HCT116 (cell line): ENCODE measurements at regions not wholly inside any gene's neighbourhood (a gene's known extent, or its start where the extent isn't known, plus 50 kb on each side); places are given as distances from the start of the nearest gene placed in this dataset.

Source experiments
- ATAC-seq: fragments of 200-7000 bp; cut with Tn5 transposase; 2 replicates; pipeline ENCODE4 v1.9.1; 2020; ENCODE audit warnings: mild to moderate bottlenecking, moderate library complexity
- BruUV-seq: library from RNA; stranded (reverse); fragments of 400-500 nt; replicated peaks from 2 replicates; lab custom pipeline; 2021; lab: Mats Ljungman, UMichigan
- CTCF ChIA-PET: fragments of 300-600 bp; sonication (Branson Sonifier 250); formaldehyde crosslinking; loops from one replicate; lab custom pipeline; 2021; ENCODE audit warnings: antibody characterized with exemption; lab: Charles Lee
- POLR2A ChIA-PET: fragments of 300-600, 350-600 bp; sonication (Branson Sonifier 250); formaldehyde crosslinking; loops from one replicate; lab custom pipeline; 2021; ENCODE audit warnings: antibody characterized with exemption; lab: Charles Lee
- RAD21 ChIA-PET, 2 experiments: fragments of 300-600 bp; sonication (Branson Sonifier 250); formaldehyde crosslinking; loops; one replicate each; lab custom pipeline; 2023; ENCODE audit warnings: low total read pairs in 2 of 2; ENCODE audit not compliant: uncharacterized antibody in 2 of 2, unreplicated experiment in 2 of 2, low non-redundant PET in 1 of 2; lab: Charles Lee
- DNase-seq: peaks from one replicate; pipeline ENCODE4 v3.0.0-alpha.2; 2010; ENCODE audit warnings: low read depth, low spot score
- H2AFZ ChIP-seq: fragments of 200-600 bp; shearing (Covaris generic), sonication (generic); 2 replicates; pipeline ENCODE4 v1.6.1; 2017; ENCODE audit warnings: low read depth, mixed run types, mixed read lengths, antibody characterized with exemption, low read length; ENCODE audit not compliant: poor library complexity, severe bottlenecking
- H3K27ac ChIP-seq: 2 replicates; pipeline ENCODE4 v1.5.1; 2012; ENCODE audit warnings: low read depth, low read length
- H3K27me3 ChIP-seq: fragments of 200-600 bp; sonication (generic); 2 replicates; pipeline ENCODE4 v1.6.1; 2016; ENCODE audit warnings: mixed run types, low read length, mixed read lengths; ENCODE audit not compliant: insufficient read depth
- H3K36me3 ChIP-seq, 2 experiments: fragments of 200-500 bp in 1 of 2; fragments of 200-600 bp in 1 of 2; sonication (Bioruptor generic) in 1 of 2; sonication (generic) in 1 of 2; 2 replicates each; pipeline versions ENCODE4 v1.5.1 to v1.6.1; 2014 to 2016; ENCODE audit warnings: low read length in 2 of 2, inconsistent platforms in 1 of 2, mixed read lengths in 1 of 2, mixed run types in 1 of 2; ENCODE audit not compliant: insufficient read depth in 2 of 2, control insufficient read depth in 1 of 2
- H3K4me1 ChIP-seq, 2 experiments: fragments of 200-600 bp in 1 of 2; sonication (generic) in 1 of 2; 2 replicates each; pipeline versions ENCODE4 v1.5.1 to v1.6.1; 2012 to 2017; ENCODE audit warnings: low read length in 2 of 2, inconsistent platforms in 1 of 2, mild to moderate bottlenecking in 1 of 2, mixed read lengths in 1 of 2, mixed run types in 1 of 2, moderate library complexity in 1 of 2; ENCODE audit not compliant: insufficient read depth in 2 of 2, control insufficient read depth in 1 of 2
- H3K4me2 ChIP-seq: fragments of 200-600 bp; sonication (generic); 2 replicates; pipeline ENCODE4 v1.6.1; 2017; ENCODE audit warnings: mixed run types, low read length, mixed read lengths
- H3K4me3 ChIP-seq, 2 experiments: fragments of 200-600 bp in 1 of 2; sonication (generic) in 1 of 2; replicated peaks in 1 of 2; 2 replicates each; pipeline ENCODE4 v1.5.1; 2011 to 2016; ENCODE audit warnings: low read length in 2 of 2, control low read depth in 1 of 2, low read depth in 1 of 2, mild to moderate bottlenecking in 1 of 2, mixed read lengths in 1 of 2, mixed run types in 1 of 2
- H3K79me2 ChIP-seq: fragments of 200-600 bp; sonication (generic); 2 replicates; pipeline ENCODE4 v1.6.1; 2017; ENCODE audit warnings: mild to moderate bottlenecking, mixed run types, low read length, moderate library complexity, mixed read lengths; ENCODE audit not compliant: insufficient read depth
- H3K9ac ChIP-seq: fragments of 200-600 bp; sonication (generic); 2 replicates; pipeline ENCODE4 v1.6.1; 2016; ENCODE audit warnings: low read length, mixed read lengths
- H3K9me2 ChIP-seq: fragments of 200-600 bp; sonication (generic), shearing (Covaris generic); 2 replicates; pipeline ENCODE4 v1.6.1; 2017; ENCODE audit warnings: mixed run types, mild to moderate bottlenecking, moderate library complexity; ENCODE audit not compliant: insufficient read depth
- H3K9me3 ChIP-seq, 2 experiments: fragments of 200-500 bp in 1 of 2; fragments of 200-600 bp in 1 of 2; sonication (Bioruptor generic) in 1 of 2; sonication (generic) in 1 of 2; 2 replicates each; pipeline ENCODE4 v1.6.1; 2014 to 2017; ENCODE audit warnings: low read length in 2 of 2, mixed read lengths in 2 of 2, inconsistent platforms in 1 of 2, low read depth in 1 of 2, mild to moderate bottlenecking in 1 of 2, mixed run types in 1 of 2, moderate library complexity in 1 of 2; ENCODE audit not compliant: control insufficient read depth in 1 of 2, insufficient read depth in 1 of 2
- H4K20me1 ChIP-seq: fragments of 200-600 bp; sonication (generic), shearing (Covaris generic); 2 replicates; pipeline ENCODE4 v1.6.1; 2017; ENCODE audit warnings: mixed run types, mild to moderate bottlenecking, moderate library complexity; ENCODE audit not compliant: insufficient read depth
- CBX3 ChIP-seq: IDR thresholded peaks from 2 replicates; pipeline ENCODE4 v1.6.1; 2012; ENCODE audit warnings: low read depth
- EGR1 ChIP-seq: IDR thresholded peaks from 2 replicates; pipeline ENCODE4 v1.6.1; 2012; ENCODE audit warnings: low read depth
- ELF1 ChIP-seq: IDR thresholded peaks from 2 replicates; pipeline ENCODE4 v1.6.1; 2012; ENCODE audit warnings: low read depth, borderline replicate concordance
- EZH2 ChIP-seq: fragments of 200-600 bp; sonication (generic); IDR thresholded peaks from 2 replicates; pipeline ENCODE4 v1.6.1; 2017; ENCODE audit warnings: antibody characterized with exemption, mixed run types
- EZH2phosphoT487 ChIP-seq: fragments of 200-600 bp; IDR thresholded peaks from 2 replicates; pipeline ENCODE4 v1.6.1; 2018; ENCODE audit warnings: antibody characterized with exemption, borderline replicate concordance
- JUND ChIP-seq: IDR thresholded peaks from 2 replicates; pipeline ENCODE4 v1.6.1; 2012
- POLR2A ChIP-seq: IDR thresholded peaks from 2 replicates; pipeline ENCODE4 v1.7.0; 2011; ENCODE audit warnings: borderline replicate concordance; ENCODE audit not compliant: insufficient read depth, insufficient read length; ENCODE audit errors: extremely low read depth
- POLR2AphosphoS5 ChIP-seq: IDR thresholded peaks from 2 replicates; pipeline ENCODE4 v1.6.1; 2011; ENCODE audit warnings: mild to moderate bottlenecking, low read depth, low read length, moderate library complexity
- SIN3A ChIP-seq: IDR thresholded peaks from 2 replicates; pipeline ENCODE4 v1.6.1; 2012; ENCODE audit warnings: low read depth
- SP1 ChIP-seq: IDR thresholded peaks from 2 replicates; pipeline ENCODE4 v1.6.1; 2012; ENCODE audit warnings: low read depth
- YY1 ChIP-seq: IDR thresholded peaks from 2 replicates; pipeline ENCODE4 v1.6.1; 2011; ENCODE audit warnings: low read length, low read depth, moderate library complexity, mild to moderate bottlenecking; ENCODE audit not compliant: insufficient replicate concordance; ENCODE audit errors: extremely low read depth
- ZFX ChIP-seq: fragments of 450-650 bp; IDR thresholded peaks from 2 replicates; pipeline ENCODE4 v1.6.1; 2017
- ZNF274 ChIP-seq: fragments of 200-500 bp; sonication (Bioruptor generic); IDR thresholded peaks from 2 replicates; pipeline ENCODE4 v1.6.1; 2014; ENCODE audit warnings: mild to moderate bottlenecking, low read depth, low read length, inconsistent platforms
- intact Hi-C: fragments of 100-400 bp; cut with micrococcal nuclease; formaldehyde crosslinking; loops from 2 replicates; pipeline ENCODE4 v1.10.0; 2022
- TF ChIP-seq, protein P1 (sequence below): IDR thresholded peaks from 2 replicates; pipeline ENCODE4 v1.6.1; 2012
- TF ChIP-seq, protein P2 (sequence below), 3 experiments: fragments of 200-600 bp in 1 of 3; sonication (generic) in 1 of 3; IDR thresholded peaks in 2 of 3; conservative IDR thresholded peaks in 1 of 3; 2 replicates each; pipeline ENCODE4 v1.5.1; 2012 to 2017; ENCODE audit warnings: low read depth in 2 of 3, low read length in 2 of 3, antibody characterized with exemption in 1 of 3, borderline replicate concordance in 1 of 3, control low read depth in 1 of 3, mild to moderate bottlenecking in 1 of 3, mixed read lengths in 1 of 3, mixed run types in 1 of 3, moderate library complexity in 1 of 3; ENCODE audit not compliant: insufficient read depth in 1 of 3
- TF ChIP-seq, protein P3 (sequence below): IDR thresholded peaks from 2 replicates; pipeline ENCODE4 v1.6.1; 2012; ENCODE audit warnings: low read depth

DNA sequence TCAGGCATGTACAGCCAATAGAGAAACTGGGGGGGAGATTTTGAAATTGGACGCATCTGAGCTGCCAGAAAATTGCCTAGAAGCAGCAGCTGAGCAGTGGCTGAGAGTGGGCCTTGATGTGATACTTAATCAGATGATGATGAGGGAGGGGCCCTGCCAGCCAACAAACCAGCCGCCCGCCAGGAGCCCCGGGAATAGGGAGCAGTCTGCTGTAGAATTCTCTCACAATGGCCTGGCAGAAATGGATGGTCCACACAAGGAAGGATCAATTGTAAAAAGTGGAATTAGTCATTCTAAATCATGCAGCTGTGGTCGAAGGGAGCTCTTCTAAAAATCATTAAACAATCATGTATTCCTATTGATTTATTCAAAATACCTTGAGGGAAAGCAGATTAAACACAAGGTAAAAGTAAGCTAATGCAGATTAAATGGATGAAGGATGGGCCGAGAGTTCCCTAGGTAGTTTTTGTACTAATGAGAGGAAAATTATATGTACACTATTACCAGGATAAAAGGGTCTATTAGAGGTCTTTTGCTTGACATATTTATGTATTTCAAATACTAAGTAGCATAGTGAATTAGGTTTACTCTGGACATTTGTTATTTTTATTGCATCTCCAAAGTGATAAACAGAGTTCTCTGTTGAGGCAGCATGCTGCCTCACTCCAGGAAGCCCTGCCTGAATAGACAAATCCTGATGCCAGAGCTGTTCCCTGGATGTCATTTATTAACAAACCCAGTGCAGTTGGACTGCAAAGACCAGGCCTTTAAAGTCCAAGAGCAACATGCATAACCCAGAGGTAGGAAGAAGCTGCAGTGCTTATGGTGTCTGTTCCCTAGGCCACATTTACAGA is 91.3 kb downstream of the NKX6-1 start (continued):
- TF ChIP-seq SP1 (no peak), JUND (no peak), EZH2 (no peak), SIN3A (no peak), EGR1 (no peak), POLR2A (no peak)
- TF ChIP-seq, protein P1, sequence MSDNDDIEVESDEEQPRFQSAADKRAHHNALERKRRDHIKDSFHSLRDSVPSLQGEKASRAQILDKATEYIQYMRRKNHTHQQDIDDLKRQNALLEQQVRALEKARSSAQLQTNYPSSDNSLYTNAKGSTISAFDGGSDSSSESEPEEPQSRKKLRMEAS = no peak
- TF ChIP-seq, protein P2, sequence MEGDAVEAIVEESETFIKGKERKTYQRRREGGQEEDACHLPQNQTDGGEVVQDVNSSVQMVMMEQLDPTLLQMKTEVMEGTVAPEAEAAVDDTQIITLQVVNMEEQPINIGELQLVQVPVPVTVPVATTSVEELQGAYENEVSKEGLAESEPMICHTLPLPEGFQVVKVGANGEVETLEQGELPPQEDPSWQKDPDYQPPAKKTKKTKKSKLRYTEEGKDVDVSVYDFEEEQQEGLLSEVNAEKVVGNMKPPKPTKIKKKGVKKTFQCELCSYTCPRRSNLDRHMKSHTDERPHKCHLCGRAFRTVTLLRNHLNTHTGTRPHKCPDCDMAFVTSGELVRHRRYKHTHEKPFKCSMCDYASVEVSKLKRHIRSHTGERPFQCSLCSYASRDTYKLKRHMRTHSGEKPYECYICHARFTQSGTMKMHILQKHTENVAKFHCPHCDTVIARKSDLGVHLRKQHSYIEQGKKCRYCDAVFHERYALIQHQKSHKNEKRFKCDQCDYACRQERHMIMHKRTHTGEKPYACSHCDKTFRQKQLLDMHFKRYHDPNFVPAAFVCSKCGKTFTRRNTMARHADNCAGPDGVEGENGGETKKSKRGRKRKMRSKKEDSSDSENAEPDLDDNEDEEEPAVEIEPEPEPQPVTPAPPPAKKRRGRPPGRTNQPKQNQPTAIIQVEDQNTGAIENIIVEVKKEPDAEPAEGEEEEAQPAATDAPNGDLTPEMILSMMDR (IDR thresholded peaks at IDR 0.05 in 2 of 3, conservative IDR thresholded peaks at IDR 0.05 in 1 of 3; ENCODE audit: borderline replicate concordance in 1 of 3, insufficient read depth in 1 of 3, low read depth in 2 of 3, low read length in 2 of 3) = no peak

DNA sequence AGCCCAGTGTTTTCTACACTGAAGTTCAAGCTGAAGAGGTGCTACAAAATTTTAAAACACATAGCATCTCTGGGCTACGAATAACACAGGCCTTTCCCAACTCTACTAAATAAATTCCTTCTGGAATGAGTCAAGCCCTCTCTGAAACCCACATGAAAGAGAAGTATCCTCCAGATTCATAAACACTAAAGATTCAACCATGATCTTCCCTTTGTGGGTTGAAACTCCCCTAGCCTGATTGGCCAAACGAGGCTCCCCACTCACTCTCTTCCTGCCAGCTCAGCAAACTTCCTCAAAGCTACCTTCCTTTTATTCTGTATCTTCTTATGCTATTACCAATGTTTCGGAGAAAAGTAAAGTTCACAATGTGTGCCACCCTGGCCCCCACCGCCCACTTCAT is 95.4 kb downstream of the NKX6-1 start:
- Histone ChIP-seq H3K4me1 (peaks cover 3 to 6% of the 10 kb centered on the region in 2 experiments; a peak in 1 of 4 replicates), H3K4me2 (no peak overlapping the region), H3K27ac (no peak overlapping the region), H3K9me3 (no peaks in the 10 kb centered on the region), H2AFZ (peak overlapping the region; percentile 52), H4K20me1 (no peaks in the 10 kb centered on the region), H3K9me2 (no peaks in the 10 kb centered on the region), H3K79me2 (no peaks in the 10 kb centered on the region), H3K4me3 (no peak overlapping the region), H3K27me3 (no peaks in the 10 kb centered on the region), H3K9ac (no peak overlapping the region), H3K36me3 (no peaks in the 10 kb centered on the region)
- ChIA-PET POLR2A (no interaction called here), CTCF (no interaction called here), RAD21 (no interaction called here)
- DNase-seq (no peak), ATAC-seq (0 out of 2 replicates have a peak, but pooled peaks have one; percentile 36)
- BruUV-seq = no TSS peak
- intact Hi-C loops = no loop called here
- TF ChIP-seq SP1 (no peak), YY1 (no peak), CBX3 (no peak), ELF1 (no peak), POLR2AphosphoS5 (no peak), SIN3A (no peak), POLR2A (no peak), ZFX (no peak), EZH2 (no peak), ZNF274 (no peak), EGR1 (no peak), EZH2phosphoT487 (no peak)
- TF ChIP-seq, protein P3, sequence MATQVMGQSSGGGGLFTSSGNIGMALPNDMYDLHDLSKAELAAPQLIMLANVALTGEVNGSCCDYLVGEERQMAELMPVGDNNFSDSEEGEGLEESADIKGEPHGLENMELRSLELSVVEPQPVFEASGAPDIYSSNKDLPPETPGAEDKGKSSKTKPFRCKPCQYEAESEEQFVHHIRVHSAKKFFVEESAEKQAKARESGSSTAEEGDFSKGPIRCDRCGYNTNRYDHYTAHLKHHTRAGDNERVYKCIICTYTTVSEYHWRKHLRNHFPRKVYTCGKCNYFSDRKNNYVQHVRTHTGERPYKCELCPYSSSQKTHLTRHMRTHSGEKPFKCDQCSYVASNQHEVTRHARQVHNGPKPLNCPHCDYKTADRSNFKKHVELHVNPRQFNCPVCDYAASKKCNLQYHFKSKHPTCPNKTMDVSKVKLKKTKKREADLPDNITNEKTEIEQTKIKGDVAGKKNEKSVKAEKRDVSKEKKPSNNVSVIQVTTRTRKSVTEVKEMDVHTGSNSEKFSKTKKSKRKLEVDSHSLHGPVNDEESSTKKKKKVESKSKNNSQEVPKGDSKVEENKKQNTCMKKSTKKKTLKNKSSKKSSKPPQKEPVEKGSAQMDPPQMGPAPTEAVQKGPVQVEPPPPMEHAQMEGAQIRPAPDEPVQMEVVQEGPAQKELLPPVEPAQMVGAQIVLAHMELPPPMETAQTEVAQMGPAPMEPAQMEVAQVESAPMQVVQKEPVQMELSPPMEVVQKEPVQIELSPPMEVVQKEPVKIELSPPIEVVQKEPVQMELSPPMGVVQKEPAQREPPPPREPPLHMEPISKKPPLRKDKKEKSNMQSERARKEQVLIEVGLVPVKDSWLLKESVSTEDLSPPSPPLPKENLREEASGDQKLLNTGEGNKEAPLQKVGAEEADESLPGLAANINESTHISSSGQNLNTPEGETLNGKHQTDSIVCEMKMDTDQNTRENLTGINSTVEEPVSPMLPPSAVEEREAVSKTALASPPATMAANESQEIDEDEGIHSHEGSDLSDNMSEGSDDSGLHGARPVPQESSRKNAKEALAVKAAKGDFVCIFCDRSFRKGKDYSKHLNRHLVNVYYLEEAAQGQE = no peak
- TF ChIP-seq, protein P1 = no peak
